ENCODE measurements at regions not wholly inside any gene's neighbourhood (a gene's known extent, or its start where the extent isn't known, plus 50 kb on each side); places are given as distances from the start of the nearest gene placed in this dataset.
A peak's percentile ranks its signal among the peaks of the same experiment; 100 is the strongest.

GRCh38 chrX:83658731-83659130, 150.6 kb downstream of the POU3F4 start:
- no peaks in the 10 kb centered on the region for H3K27me3 ChIP-seq (ENCODE audit: control insufficient read depth, low read length)
- H3K36me3 ChIP-seq (ENCODE audit: control insufficient read depth, low read length), result no peaks in the 10 kb centered on the region
- no peaks in the 10 kb centered on the region for H4K20me1 ChIP-seq (ENCODE audit: control insufficient read depth, insufficient read depth, low read depth, low read length)
- no peaks in the 10 kb centered on the region for H3K79me2 ChIP-seq (ENCODE audit: control insufficient read depth, low read length)
- H3K9me3 ChIP-seq (ENCODE audit: control insufficient read depth, insufficient read depth, low read length), result no peaks in the 10 kb centered on the region
- TF ChIP-seq EZH2phosphoT487 (IDR thresholded peaks at IDR 0.05; ENCODE audit: borderline replicate concordance, low read length) (no peak), CTCF (IDR thresholded peaks at IDR 0.05; ENCODE audit: low read depth, low read length, poor library complexity, severe bottlenecking) (peak; percentile 44)
- no peaks in the 10 kb centered on the region for H3F3A ChIP-seq (ENCODE audit: control insufficient read depth, insufficient read depth)
- H3K27ac ChIP-seq (ENCODE audit: low read depth, low read length), result no peak overlapping the region
- no peak overlapping the region for H3K4me3 ChIP-seq (ENCODE audit: low read length)
- H3K9me2 ChIP-seq (replicated peaks; ENCODE audit: control insufficient read depth, low read length), result no peaks in the 10 kb centered on the region
- H3K4me2 ChIP-seq (ENCODE audit: low read length), result no peak overlapping the region
- H3K4me1 ChIP-seq (ENCODE audit: control insufficient read depth, low read length), result no peaks in the 10 kb centered on the region
